NOMO-1 treated with dmso at 0.1 percent for 144 hours (cell line): ENCODE measurements at regions not wholly inside any gene's neighbourhood (a gene's known extent, or its start where the extent isn't known, plus 50 kb on each side); places are given as distances from the start of the nearest gene placed in this dataset.
A peak's percentile ranks its signal among the peaks of the same experiment; 100 is the strongest.
"Not testable (repeated sequence)": the region's sequence is repeated elsewhere in the genome, so short reads cannot be mapped to it uniquely, and the experiment has no call there.

Experiments used
- DNase-seq: peaks from one replicate; lab custom pipeline; 2025; ENCODE audit not compliant: unreplicated experiment; lab: John Stamatoyannopoulos, UW

GRCh38 chr2:176999301-176999700, 213.3 kb upstream of the HNRNPA3 start:
- peak; percentile 33 for DNase-seq

GRCh38 chr2:177000061-177000714, 212.4 kb upstream of the HNRNPA3 start:
- DNase-seq = no peak

GRCh38 chr2:177000715-177001072, 211.9 kb upstream of the HNRNPA3 start:
- DNase-seq = no peak

GRCh38 chr2:177001334-177001733, 211.3 kb upstream of the HNRNPA3 start:
- no peak for DNase-seq

GRCh38 chr2:177002983-177003382, 209.6 kb upstream of the HNRNPA3 start:
- no peak for DNase-seq

- not testable (repeated sequence) for DNase-seq
Observed at GRCh38 chr2:177007726-177008125, 204.9 kb upstream of the HNRNPA3 start.

- not testable (repeated sequence) for DNase-seq
Observed at GRCh38 chr2:177008662-177009061, 203.9 kb upstream of the HNRNPA3 start.

- DNase-seq = no peak
Observed at GRCh38 chr2:177010146-177010545, 202.4 kb upstream of the HNRNPA3 start.

- no peak for DNase-seq
Observed at GRCh38 chr2:177010861-177011260, 201.7 kb upstream of the HNRNPA3 start.

- DNase-seq = no peak
Observed at GRCh38 chr2:177014946-177015345, 197.6 kb upstream of the HNRNPA3 start.

- DNase-seq = no peak
Observed at GRCh38 chr2:177015356-177015923, 197.2 kb upstream of the HNRNPA3 start.

- DNase-seq = no peak
Observed at GRCh38 chr2:177020524-177021119, 192.0 kb upstream of the HNRNPA3 start.

GRCh38 chr2:177021706-177022343, 190.8 kb upstream of the HNRNPA3 start:
- DNase-seq = no peak

GRCh38 chr2:177024765-177025164, 187.8 kb upstream of the HNRNPA3 start:
- no peak for DNase-seq

GRCh38 chr2:177026253-177026652, 186.3 kb upstream of the HNRNPA3 start:
- DNase-seq = no peak

GRCh38 chr2:177026956-177027355, 185.6 kb upstream of the HNRNPA3 start:
- no peak for DNase-seq

- DNase-seq = no peak
Observed at GRCh38 chr2:177028296-177028695, 184.3 kb upstream of the HNRNPA3 start.

- DNase-seq = no peak
Observed at GRCh38 chr2:177029075-177029474, 183.5 kb upstream of the HNRNPA3 start.

- no peak for DNase-seq
Observed at GRCh38 chr2:177029501-177029900, 183.1 kb upstream of the HNRNPA3 start.

- DNase-seq = no peak
Observed at GRCh38 chr2:177029901-177030300, 182.7 kb upstream of the HNRNPA3 start.

GRCh38 chr2:177030451-177031105, 182.0 kb upstream of the HNRNPA3 start:
- DNase-seq = no peak
